ENCODE measurements at regions not wholly inside any gene's neighbourhood (a gene's known extent, or its start where the extent isn't known, plus 50 kb on each side); places are given as distances from the start of the nearest gene placed in this dataset.

GRCh38 chr14:71620401-71620800, 311.8 kb upstream of the RGS6 start:
- TF ChIP-seq CTCF (conservative IDR thresholded peaks at IDR 0.05) = no peak
- no peak for TF ChIP-seq EZH2 (IDR thresholded peaks at IDR 0.05; ENCODE audit: low read depth)

Data from PC-9 (cell line).